ENCODE measurements at regions not wholly inside any gene's neighbourhood (a gene's known extent, or its start where the extent isn't known, plus 50 kb on each side); places are given as distances from the start of the nearest gene placed in this dataset.

- intact Hi-C loops (cut with DNase I) = no loop called here
- DNase-seq = no peak
Measured at GRCh38 chr12:124691429-124691828, 124.0 kb upstream of the NCOR2 start.

GRCh38 chr12:124689631-124690030 is 122.2 kb upstream of the NCOR2 start:
- intact Hi-C loops (cut with DNase I) = no loop called here
- no peak for DNase-seq

DNA sequence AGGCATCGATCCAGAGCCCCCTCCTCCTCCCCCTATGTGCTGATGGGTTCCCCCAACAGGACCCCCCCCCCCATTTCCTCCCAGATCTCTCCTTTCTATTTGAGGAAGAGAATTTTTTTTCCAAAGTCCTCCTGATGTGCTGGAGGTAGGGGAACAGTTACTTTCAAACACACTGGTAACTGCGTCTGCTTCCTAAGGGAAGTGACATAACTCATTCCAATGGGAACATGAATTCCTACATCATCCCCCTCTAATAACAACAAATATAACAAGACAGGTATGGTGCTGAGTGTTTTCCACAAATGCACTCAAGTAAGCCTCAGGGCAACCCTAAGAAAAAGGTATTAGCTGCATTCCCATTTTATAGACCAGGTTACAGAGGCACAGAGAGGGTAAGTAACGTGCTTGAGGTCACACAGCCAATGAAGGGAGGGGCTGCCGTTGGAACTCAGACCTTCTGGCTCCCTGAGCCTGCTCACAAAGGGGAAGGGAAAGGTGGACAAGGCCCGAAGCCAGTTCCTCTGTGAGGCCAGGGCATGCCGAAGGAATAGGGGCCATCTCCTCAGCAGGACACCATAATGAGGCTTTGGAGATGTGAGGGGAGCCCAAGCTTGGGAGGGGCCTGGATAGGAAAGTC is 121.1 kb upstream of the NCOR2 start:
- intact Hi-C loops (cut with DNase I) = no loop called here

GRCh38 chr12:124687917-124688316 is 120.5 kb upstream of the NCOR2 start:
- peak in 34 of 42 donors; percentile 28 to 85 (median 58) for DNase-seq
- intact Hi-C loops (cut with DNase I) = no loop called here

More for the DNA sequence above, 121.1 kb upstream of the NCOR2 start:
- no peak for DNase-seq

DNA sequence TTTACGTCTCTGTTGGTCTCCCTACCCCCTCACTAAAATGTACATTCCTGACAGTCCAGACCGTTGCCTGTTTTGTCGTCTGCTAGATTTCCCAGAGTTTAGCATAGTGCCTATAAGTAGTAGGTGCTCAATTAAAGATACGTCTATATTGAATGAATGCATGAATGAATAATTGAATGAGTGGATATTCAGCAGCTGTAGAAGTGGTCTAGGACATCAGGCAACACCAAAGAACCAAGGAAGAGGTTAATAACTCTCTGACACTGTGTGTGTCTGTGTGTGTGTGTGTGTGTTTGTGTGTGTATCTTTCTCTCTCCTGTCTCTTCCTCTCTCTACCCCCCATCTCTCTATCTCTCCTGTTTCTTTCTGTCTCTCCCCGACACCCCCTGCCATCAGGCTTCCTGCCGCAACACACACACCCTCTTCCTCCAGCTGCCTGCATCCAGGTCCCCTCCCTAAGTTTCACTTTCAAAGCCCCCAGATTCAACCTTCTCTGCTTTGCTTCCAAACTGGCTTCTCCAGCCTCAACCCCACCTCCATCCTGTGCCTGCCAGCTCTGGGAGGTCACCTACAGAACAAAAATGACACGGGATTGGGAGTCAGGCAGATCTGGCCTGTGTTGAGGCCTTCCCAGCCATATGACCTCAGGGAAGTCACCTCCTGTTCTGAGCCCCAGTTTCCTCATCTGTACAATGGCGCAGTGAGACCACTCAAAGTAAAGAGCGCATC is 119.9 kb upstream of the NCOR2 start:
- intact Hi-C loops (cut with DNase I) = no loop called here
- no peak for DNase-seq

GRCh38 chr12:124686370-124687173 is 119.2 kb upstream of the NCOR2 start:
- intact Hi-C loops (cut with DNase I) = no loop called here

DNA sequence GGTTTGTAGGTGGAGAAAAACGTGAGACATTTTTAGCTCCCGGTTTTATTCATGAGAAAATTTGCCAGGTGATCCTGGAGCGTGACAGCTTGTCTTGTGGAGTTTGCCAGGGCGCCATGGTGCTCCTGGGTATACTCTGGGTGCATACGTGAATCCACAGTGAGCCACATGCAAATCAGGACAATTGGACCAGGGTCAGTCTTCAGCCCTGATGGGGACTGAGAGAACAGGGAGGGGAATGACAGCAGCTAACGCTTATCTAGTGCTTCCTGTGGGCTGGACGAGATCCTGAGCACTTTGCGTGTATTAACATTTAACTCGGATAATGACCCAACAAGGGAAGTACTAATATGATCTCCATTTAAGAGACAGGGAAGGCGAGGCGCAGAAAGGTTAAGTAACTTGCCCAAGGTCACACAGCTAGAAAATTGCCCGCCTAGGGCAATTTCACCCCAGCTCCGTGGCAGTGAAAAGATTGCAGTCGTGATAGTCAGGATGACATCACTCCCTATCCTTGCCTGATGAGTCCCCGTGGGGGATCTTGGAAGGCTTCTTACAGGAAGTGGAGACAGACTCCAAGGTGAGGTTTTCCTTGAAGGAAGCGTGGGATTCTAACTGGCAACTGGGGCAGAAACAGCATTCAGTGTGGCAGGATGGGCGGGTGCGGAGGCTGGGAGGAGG is 118.4 kb upstream of the NCOR2 start:
- DNase-seq = peak in 25 of 42 donors; percentile 24 to 81 (median 59)
- intact Hi-C loops (cut with DNase I) = no loop called here

More at GRCh38 chr12:124686370-124687173, 119.2 kb upstream of the NCOR2 start:
- DNase-seq = no peak

GRCh38 chr12:124684971-124685688 is 117.7 kb upstream of the NCOR2 start:
- peak in 24 of 42 donors; percentile 35 to 82 (median 55) for DNase-seq
- intact Hi-C loops (cut with DNase I) = no loop called here

DNA sequence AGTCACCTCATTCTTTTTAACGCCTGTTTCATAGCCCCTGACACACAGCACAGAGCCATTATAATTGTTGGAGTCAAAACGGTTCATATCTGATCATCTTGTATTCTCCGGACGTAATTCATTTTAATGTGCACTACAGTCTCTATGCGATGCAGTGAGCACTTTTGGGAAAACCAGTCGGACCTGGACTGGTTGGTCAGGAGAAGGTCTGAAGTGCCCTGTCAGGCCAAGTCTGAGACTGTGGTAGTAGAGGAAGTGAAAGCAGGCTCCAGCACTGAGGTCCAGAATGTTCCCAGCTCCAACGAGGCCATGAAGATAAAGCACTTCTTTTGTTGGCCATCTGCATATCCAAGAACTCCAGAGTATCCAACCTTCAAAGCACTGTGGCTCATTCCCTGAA is 117.1 kb upstream of the NCOR2 start:
- DNase-seq = peak in 9 of 42 donors; percentile 29 to 64 (median 43)
- intact Hi-C loops (cut with DNase I) = no loop called here

GRCh38 chr12:124683152-124684124 is 116.0 kb upstream of the NCOR2 start:
- DNase-seq = no peak
- intact Hi-C loops (cut with DNase I) = no loop called here

GRCh38 chr12:124682425-124683151 is 115.2 kb upstream of the NCOR2 start:
- intact Hi-C loops (cut with DNase I) = no loop called here
- DNase-seq = no peak

DNA sequence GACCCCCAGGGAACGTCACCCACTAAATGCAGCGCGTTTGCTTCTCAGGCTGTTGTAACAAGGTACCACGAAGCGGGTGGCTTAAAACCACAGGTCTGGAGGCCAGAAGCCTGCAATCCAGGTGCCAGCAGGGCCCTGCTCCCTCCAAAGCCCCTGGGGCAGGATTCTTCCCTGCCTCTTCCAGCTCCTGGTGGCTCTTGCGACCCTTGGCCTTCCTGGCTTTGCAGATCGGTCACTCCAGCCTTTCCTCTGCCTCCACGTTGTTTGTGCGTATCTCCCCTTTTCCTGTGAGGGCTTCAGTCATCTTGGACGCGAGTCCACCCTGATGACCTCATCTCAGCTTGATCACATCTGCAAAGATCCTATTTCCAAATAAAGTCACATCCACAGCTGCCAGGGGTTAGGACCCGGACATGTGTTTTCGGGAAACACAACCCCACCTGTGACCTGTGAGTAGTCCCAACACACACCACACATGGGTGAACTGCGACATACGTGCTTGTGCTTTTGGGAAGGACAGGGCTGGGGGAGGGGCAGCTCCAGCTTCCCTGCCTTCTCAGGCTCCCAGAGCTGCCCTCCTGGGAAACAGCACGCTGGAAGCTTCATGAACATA is 114.5 kb upstream of the NCOR2 start:
- intact Hi-C loops (cut with DNase I) = no loop called here
- no peak for DNase-seq

GRCh38 chr12:124680863-124681778 is 113.7 kb upstream of the NCOR2 start:
- intact Hi-C loops (cut with DNase I) = no loop called here
- peak in 6 of 42 donors; percentile 21 to 84 (median 49) for DNase-seq

DNA sequence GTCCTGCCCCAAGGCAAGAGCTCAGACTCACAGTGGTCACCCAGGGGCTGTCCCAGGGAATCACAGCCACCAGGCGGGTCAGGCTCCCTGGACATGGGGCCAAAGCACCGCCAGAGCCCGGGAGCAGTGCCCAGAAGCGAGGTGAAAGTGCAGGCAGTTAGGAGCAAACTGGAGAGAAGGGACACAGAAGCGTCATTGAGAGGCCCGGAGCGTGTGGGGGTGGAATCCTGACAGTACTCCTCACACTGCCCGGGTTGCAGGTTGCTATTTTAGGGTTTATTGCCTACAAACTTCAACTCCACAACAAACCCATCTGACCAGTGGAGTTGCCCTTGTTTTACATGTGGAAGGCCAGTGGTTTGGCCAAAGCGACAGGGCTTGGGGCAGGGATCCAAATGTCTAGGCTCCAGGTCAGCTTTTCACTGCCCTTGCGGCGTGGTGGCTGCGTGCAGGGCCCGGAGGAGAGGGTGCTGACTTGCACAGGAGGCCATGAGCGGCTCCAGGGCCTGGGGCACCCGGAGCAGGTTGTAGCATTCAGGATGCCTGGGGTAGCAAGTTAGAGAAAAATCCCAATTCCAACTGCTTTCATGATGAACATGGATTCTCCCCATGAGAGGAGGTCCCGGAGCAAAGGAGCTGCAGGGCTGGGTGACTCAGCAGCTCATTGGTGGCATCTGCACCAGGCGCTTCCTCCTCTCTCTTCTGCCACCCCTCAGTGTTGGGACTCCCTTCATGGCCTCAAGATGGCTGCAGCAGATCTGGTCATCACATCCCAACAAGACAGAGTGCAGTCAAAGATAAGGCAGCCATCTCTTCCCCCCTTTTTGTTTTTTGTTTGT is 112.3 kb upstream of the NCOR2 start:
- peak in 37 of 42 donors; percentile 30 to 83 (median 64) for DNase-seq
- intact Hi-C loops (cut with DNase I) = no loop called here
